Spleen (tissue), 7 donors: ENCODE measurements at regions not wholly inside any gene's neighbourhood (a gene's known extent, or its start where the extent isn't known, plus 50 kb on each side); places are given as distances from the start of the nearest gene placed in this dataset.

ENCODE experiments used
- CTCF ChIP-seq, 11 experiments: fragments of 200-600 bp in 7 of 11; fragments of 450-650 bp in 4 of 11; sonication (generic) in 4 of 11; IDR thresholded peaks in 8 of 11; conservative IDR thresholded peaks in 3 of 11; 1 replicate in 7 of 11; 2 replicates in 4 of 11; pipeline versions ENCODE4 v1.4.0 to v1.8.0; 2016 to 2021; ENCODE audit warnings: antibody characterized with exemption in 11 of 11, inconsistent platforms in 4 of 11, mild to moderate bottlenecking in 1 of 11
- POLR2A ChIP-seq, 3 donors: fragments of 450-650 bp; IDR thresholded peaks; one replicate each; pipeline ENCODE4 v1.5.1; 2017; ENCODE audit warnings: antibody characterized with exemption in 3 of 3, mild to moderate bottlenecking in 1 of 3
- donor health status: DM: no; HTN: no; CAD: no; lungs with moderate emphysema.
- donor health status: DM: no; HTN: no; CAD: no.
- donor health status: DM: no; HTN: no; CAD: no.

DNA sequence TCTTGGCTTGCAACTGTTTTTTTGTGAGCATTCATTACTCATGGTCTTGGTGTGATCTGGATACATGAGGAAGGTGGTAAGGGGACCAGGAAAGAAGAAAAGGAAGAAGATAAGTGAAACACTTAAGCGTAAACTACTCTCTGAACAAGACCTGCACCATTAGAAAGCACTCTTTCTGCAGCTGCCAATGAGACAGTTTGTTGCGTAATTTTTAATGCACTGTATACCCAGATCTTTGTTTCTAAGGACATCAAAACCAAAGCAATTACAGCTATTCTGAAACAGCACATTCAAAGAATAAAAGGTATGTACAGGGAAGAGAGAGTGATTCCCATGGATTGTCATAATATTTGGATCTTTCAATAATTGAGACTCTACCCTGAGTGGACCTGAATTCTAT, 147.4 kb downstream of the BLID start:
- TF ChIP-seq CTCF (IDR thresholded peaks at IDR 0.05 in 8 of 11, conservative IDR thresholded peaks at IDR 0.05 in 3 of 11): no peak
- TF ChIP-seq POLR2A (IDR thresholded peaks at IDR 0.05): no peak
